GM18520 (cell line): ENCODE measurements at regions not wholly inside any gene's neighbourhood (a gene's known extent, or its start where the extent isn't known, plus 50 kb on each side); places are given as distances from the start of the nearest gene placed in this dataset.

Source experiments
- ATAC-seq: cut with Tn5 transposase; IDR thresholded peaks from one replicate; pipeline ENCODE4 v1.9.1; 2021; ENCODE audit not compliant: unreplicated experiment

DNA sequence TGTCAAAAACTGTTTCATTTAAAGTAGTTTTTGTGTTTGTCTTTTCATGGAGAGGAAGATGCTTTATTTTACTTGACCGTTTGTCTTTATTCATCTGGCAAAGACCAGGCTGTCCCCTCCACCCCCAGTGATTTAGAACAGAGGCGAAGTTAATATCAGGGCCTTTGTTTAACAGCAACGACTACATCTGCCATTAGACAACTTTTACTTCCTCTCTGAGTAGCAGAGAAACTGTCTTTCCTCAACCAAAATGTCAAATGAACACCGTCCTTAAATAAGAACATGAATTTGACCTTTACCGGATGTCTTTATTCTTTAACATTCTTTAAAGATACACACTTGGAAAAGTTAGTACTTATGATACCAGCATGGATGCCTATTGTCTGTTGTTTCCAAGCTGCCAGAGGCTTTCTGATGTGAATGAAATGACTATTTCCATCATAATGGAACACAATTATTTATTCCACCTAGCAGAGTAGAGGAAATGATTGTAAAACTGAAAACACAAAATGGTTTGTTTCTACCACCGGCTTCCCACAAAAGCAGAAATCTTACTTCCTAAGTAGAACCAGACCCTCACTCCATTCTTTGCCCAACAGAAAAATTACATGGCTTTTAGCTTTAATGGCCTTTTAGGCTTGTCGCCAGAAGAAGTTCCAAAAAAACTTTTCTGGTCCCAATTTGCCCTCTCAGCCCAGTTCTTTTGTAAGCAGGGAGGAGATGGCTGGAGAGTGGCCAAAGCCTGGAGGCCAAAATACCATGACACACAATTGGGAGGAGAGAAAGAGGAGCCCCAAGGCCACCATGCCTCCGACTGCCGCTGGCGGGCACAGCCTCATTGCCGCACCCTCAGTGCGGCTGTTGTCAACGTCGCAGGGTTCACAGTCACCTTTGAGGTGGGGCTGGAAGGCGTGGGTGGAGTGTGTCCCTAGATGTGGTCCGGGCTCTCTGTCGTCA is 168.5 kb downstream of the TEX36 start:
- ATAC-seq: no peak

GRCh38 chr10:125513429-125514182 is 169.4 kb downstream of the TEX36 start:
- no peak for ATAC-seq

- no peak for ATAC-seq
Observed at GRCh38 chr10:125510998-125511397, 172.0 kb downstream of the TEX36 start.

GRCh38 chr10:125505648-125506047 is 177.3 kb downstream of the TEX36 start:
- no peak for ATAC-seq

- no peak for ATAC-seq
Observed at GRCh38 chr10:125502276-125502675, 180.7 kb downstream of the TEX36 start.

DNA sequence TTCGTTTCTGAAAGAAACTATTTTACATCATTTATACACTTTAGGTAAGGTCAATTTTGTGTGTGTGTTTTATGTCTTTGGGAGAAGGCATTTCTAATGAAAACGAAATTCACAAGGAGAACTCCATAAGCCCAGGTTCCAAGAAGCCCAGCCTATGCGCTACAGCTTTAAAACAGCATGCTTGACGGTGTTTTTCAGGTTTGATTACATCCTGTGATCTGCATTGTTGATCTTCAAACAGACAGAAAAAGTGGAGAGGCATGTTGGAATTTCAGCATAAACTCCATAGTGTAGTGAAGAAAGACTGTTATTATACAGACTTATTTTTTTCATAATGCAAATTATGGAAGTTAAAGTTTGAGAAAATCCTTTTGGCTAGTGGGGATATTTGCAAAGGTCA is 187.6 kb downstream of the TEX36 start:
- ATAC-seq: no peak

DNA sequence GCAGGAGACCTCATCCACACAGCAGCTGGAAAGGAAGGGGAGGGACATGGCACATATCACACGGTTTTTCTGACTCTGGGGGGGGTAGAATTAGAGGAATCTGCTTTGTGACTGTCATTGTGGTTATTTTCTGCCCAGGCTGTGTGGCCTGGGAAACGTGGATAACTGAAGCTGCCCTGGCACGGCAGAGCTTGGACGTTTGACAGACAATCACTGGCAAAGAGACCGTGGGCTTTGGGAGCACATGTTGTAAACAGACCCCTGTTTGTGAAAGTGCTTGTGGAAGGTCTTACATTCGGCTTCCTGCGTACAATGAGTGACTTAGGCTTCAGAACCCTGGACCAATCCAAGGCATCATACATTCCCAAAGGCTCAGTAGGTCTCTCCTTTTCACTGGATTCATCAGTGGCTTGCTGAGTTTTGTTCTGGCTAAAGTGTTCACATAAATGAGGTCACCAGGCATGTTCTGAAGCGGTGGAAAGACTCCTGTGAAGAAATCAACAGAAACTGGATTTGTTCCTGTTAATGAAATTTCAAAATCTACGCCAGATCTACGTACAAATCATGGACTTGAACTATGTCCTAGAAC is 188.2 kb downstream of the TEX36 start:
- no peak for ATAC-seq

- no peak for ATAC-seq
Observed at GRCh38 chr10:125491381-125491780, 191.6 kb downstream of the TEX36 start.

DNA sequence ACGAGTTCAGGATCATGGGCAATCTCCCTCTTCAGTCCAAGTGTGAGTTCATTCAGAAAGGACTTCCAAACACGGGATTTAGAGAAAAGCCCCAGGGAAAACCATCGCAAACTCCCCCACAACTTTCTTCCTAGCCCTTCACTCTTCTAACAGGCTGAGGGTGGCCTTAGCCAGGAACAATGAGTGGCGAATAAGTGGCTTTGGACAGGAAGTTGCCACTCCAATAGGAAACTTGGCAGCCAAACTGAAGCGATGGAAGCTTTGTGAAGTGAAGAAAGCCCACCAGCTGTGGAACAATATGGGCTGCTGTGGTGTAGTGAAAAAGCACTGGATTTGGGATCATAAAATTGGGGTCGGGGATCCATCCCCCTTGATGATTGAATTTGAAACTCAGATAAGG is 193.2 kb downstream of the TEX36 start:
- no peak for ATAC-seq

GRCh38 chr10:125485665-125486064 is 197.3 kb downstream of the TEX36 start:
- ATAC-seq: no peak

- no peak for ATAC-seq
Observed at GRCh38 chr10:125484035-125484732, 198.8 kb downstream of the TEX36 start.

DNA sequence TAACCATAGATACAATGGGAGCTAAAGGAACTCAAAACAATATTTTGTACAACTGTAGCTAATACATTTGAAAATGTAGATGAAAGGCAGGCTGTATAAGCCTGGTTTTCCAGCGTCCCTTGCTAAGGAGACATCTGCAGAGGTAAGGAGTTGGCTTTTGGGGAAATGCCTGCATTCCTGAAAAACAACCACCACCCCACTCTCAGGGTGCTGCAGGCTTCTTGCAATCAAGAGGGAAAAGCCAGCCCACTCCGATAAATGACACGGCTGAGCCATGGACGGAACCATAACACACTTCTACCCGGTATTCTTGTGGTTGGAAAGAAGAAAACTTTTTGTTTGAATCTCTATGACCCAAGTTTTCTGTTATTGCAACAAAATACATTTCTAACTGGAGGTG is 200.3 kb downstream of the TEX36 start:
- no peak for ATAC-seq

- ATAC-seq: no peak
Observed at GRCh38 chr10:125482108-125482507, 200.9 kb downstream of the TEX36 start.

DNA sequence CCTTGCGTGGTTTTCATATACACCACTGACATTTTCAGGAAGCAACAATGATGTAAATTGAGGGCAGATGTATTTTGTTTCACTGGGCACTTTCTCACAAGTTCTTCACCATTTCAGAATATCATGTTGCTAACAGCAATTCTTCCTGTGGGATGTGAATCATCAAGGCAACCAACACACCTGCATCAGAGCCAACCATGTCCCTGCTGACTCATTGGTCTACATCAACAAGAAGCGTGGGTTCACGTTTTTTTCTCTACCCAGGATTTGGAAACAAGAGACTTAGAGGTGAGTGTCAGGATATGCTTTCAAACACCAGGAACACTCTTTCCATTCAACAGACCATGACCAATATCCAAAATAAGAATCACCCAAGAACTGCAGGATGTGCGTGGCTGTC is 203.9 kb downstream of the TEX36 start:
- no peak for ATAC-seq

DNA sequence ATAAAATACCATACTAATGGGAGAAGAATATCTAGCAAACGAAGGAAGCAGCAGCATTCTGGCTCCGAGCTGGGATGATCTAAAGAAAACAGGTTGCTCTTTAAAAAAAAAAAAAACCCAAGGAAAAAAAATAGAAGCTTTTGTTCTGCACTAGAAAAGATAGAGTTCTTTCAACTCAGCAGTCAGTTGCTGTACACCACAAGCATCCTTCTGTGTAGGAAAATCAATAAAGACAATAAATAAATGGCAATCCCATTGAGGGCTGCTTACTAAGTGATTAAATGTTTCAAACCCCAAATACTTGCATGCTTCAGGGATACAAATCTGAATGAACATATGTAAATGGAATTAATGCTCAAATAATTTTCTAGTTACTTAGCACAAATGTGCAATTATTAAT is 207.1 kb downstream of the TEX36 start:
- ATAC-seq: no peak

DNA sequence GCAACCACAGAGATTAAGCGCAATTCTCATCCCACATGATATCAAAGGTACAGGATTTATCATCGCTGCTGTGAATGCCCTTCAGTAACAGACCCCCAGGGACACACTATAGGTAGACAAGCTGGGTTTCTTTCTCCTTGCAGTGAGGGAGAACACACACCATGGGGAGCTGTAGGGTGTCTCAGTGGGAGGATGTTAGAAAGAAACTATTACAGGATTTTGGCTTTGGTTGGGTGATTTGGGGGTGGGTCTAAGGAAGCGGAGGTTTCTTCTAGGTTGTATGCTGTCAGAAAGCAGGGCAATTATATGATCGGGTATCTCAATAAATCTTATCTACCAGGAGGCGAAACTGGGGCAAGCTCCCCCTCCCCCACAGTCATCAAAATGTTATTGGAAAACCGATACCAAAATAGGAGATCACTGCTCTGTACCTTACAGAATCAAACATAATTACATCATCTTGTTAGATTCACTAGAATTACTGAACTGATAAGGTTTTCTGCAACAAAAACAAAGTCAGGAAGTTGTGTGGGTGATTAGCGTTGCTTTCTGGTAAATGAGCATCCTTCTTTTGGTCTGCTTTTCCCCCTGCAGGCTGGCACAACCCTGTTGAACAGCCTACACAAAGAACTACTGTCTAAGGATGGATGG is 209.7 kb downstream of the TEX36 start:
- no peak for ATAC-seq

DNA sequence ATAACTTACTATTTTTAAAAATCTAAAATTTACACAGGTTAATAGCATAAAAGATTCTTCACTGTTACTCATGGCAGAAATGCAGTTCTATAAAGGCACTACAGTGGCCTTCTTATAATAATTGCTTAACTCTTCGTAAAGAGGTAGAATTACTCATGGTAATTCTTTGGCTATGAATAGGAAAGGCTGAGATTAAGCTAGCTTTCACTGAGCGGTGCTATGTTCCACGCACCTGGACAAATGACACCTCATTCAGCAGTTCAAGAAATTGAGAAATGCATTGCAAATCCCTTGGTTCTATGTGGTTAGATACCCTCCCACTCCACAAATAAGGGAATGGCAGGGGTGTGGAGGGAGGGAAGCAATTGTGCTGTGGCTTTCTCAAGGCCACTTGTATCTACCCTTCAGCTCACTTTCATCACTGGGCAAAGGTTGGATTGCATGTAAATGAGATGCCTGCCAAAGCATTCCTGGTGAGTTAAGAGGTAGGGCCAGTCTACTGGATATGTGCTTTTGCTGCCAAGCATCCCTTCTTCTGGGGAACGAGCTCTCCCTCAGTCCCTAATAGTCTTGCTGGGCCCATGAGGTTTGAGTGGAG is 210.9 kb downstream of the TEX36 start:
- no peak for ATAC-seq

- no peak for ATAC-seq
Observed at GRCh38 chr10:125468278-125468677, 214.7 kb downstream of the TEX36 start.

- no peak for ATAC-seq
Observed at GRCh38 chr10:125466685-125467084, 216.3 kb downstream of the TEX36 start.

DNA sequence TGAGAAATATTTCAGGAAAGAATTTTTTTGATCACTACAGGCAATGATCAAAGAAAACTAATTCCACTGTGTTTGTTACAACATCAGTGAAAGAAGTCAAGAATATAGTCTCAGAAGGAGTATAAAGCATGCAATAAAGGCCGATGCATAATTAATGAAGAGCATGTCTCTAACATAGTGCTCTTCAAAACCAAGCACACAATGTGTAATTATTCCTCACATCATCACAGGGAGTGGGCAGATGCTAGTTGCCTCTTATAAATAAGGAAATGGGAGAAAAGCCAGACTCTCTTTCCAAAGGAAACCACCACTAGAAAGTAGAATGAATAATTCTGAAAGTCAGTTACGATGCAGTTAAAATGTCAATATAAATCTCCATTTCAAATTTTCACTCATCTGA is 220.1 kb downstream of the TEX36 start:
- ATAC-seq: no peak
